ENCODE measurements at regions not wholly inside any gene's neighbourhood (a gene's known extent, or its start where the extent isn't known, plus 50 kb on each side); places are given as distances from the start of the nearest gene placed in this dataset.
"Not testable (repeated sequence)": the region's sequence is repeated elsewhere in the genome, so short reads cannot be mapped to it uniquely, and the experiment has no call there.

DNA sequence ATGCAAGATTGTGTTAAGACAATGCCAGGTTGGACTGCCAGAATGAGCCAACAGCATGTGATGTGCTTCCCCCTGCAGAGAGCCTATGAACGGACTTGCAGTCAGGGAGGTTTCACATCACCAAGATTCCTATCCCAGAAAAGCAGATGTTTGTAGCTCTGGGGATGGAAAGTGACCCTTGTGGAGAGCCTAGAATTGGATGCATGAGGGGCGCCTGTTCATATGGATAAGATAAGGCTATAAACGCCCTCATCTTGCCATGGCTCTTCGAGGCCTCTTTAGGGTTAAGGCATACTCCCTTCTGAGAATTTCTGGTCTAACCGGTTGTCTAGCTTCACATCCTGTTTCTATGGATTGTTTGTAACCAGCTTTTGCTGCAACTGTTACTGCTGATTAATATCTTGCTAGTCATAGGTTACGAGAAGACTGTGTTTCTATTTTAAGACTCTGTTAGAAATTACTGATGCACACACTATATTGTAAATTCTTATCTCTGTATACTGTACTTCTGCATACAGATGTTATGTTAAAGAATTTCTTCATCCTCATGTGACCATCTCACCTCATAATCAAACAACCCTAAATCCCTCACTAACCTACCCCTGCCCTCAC, 295.8 kb downstream of the PTGER3 start:
- BruUV-seq (replicated peaks); H3K79me2 ChIP-seq (ENCODE audit: insufficient read depth, low read length); H3K9me3 ChIP-seq (ENCODE audit: control insufficient read depth in 1 of 2, insufficient read depth in 1 of 2, low read depth in 1 of 2, low read length in 2 of 2); H3K36me3 ChIP-seq (ENCODE audit: control insufficient read depth in 1 of 2, insufficient read depth in 2 of 2, low read length in 2 of 2); RAD21 ChIA-PET (ENCODE audit: low non-redundant PET in 1 of 2, low total read pairs in 2 of 2, uncharacterized antibody in 2 of 2, unreplicated experiment in 2 of 2); H3K9me2 ChIP-seq (ENCODE audit: insufficient read depth); DNase-seq (ENCODE audit: low read depth, low spot score); H3K4me1 ChIP-seq (ENCODE audit: control insufficient read depth in 1 of 2, insufficient read depth in 2 of 2, low read length in 2 of 2); H3K4me2 ChIP-seq (ENCODE audit: low read length); CTCF ChIA-PET; H4K20me1 ChIP-seq (ENCODE audit: insufficient read depth); intact Hi-C loops (cut with micrococcal nuclease); POLR2A ChIA-PET; H3K4me3 ChIP-seq (replicated peaks in 1 of 2; ENCODE audit: low read depth in 1 of 2, low read length in 2 of 2); H3K27ac ChIP-seq (ENCODE audit: low read depth, low read length); H2AFZ ChIP-seq (ENCODE audit: low read depth, low read length, poor library complexity, severe bottlenecking); H3K27me3 ChIP-seq (ENCODE audit: insufficient read depth, low read length); ATAC-seq; H3K9ac ChIP-seq (ENCODE audit: low read length): not testable (repeated sequence)

DNA sequence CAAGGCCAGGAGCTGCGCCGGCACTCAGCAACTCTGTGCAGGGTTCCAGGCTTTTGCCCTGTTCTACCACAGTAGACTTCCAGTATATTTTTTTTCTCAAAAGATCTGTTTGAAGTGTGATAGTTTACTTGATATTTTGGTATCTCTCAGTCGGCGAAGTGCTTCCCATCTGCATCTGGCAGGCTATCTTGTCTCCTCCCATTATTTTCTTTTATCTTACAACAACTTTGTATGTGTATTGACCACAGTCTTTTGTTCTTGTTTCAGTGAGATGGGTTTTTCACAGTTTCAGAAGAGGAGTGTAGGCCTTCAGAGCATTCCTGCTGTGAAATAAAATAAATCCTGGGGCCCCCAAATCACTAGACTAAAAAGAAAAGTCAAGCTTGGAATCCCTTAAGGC, 292.9 kb downstream of the PTGER3 start:
- no peak overlapping the region for H2AFZ ChIP-seq (ENCODE audit: low read depth, low read length, poor library complexity, severe bottlenecking)

DNA sequence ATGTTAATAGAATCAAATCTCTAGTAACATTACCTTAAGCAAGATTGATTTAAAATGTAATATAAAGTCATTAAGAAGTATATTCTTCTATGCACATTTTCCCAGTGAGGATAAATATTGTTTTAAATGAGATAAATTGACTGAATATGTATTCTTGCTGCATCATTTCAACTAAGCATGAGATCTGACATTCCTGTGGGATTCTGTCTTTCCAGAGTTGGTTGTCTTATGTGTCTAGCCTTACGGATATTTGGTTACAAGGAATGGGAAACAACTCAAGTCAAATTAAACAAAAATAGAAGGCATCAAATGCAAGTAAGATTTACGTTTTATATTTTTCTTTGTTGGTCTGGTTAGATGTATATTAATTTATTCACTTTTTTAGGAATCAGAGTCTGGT, 287.5 kb downstream of the PTGER3 start:
- intact Hi-C loops (cut with micrococcal nuclease) = no loop called here
- Histone ChIP-seq H3K4me1 (ENCODE audit: control insufficient read depth in 1 of 2, insufficient read depth in 2 of 2, low read length in 2 of 2) (no peaks in the 10 kb centered on the region), H2AFZ (ENCODE audit: low read depth, low read length, poor library complexity, severe bottlenecking) (no peak overlapping the region), H3K79me2 (ENCODE audit: insufficient read depth, low read length) (no peaks in the 10 kb centered on the region), H3K36me3 (ENCODE audit: control insufficient read depth in 1 of 2, insufficient read depth in 2 of 2, low read length in 2 of 2) (no peaks in the 10 kb centered on the region), H3K9ac (ENCODE audit: low read length) (no peak overlapping the region), H3K27me3 (ENCODE audit: insufficient read depth, low read length) (peaks cover 5% of the 10 kb centered on the region; the same call in 1 of the 2 replicates), H4K20me1 (ENCODE audit: insufficient read depth) (no peaks in the 10 kb centered on the region), H3K4me2 (ENCODE audit: low read length) (no peak overlapping the region), H3K9me3 (ENCODE audit: control insufficient read depth in 1 of 2, insufficient read depth in 1 of 2, low read depth in 1 of 2, low read length in 2 of 2) (no peaks in the 10 kb centered on the region), H3K9me2 (ENCODE audit: insufficient read depth) (no peaks in the 10 kb centered on the region), H3K4me3 (replicated peaks in 1 of 2; ENCODE audit: low read depth in 1 of 2, low read length in 2 of 2) (no peak overlapping the region), H3K27ac (ENCODE audit: low read depth, low read length) (no peak overlapping the region)
- no TSS peak for BruUV-seq (replicated peaks)
- DNase-seq (ENCODE audit: low read depth, low spot score) (no peak), ATAC-seq (no peak)
- ChIA-PET RAD21 (ENCODE audit: low non-redundant PET in 1 of 2, low total read pairs in 2 of 2, uncharacterized antibody in 2 of 2, unreplicated experiment in 2 of 2) (no interaction called here), POLR2A (no interaction called here), CTCF (no interaction called here)
- TF ChIP-seq, protein P1, sequence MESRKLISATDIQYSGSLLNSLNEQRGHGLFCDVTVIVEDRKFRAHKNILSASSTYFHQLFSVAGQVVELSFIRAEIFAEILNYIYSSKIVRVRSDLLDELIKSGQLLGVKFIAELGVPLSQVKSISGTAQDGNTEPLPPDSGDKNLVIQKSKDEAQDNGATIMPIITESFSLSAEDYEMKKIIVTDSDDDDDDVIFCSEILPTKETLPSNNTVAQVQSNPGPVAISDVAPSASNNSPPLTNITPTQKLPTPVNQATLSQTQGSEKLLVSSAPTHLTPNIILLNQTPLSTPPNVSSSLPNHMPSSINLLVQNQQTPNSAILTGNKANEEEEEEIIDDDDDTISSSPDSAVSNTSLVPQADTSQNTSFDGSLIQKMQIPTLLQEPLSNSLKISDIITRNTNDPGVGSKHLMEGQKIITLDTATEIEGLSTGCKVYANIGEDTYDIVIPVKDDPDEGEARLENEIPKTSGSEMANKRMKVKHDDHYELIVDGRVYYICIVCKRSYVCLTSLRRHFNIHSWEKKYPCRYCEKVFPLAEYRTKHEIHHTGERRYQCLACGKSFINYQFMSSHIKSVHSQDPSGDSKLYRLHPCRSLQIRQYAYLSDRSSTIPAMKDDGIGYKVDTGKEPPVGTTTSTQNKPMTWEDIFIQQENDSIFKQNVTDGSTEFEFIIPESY (IDR thresholded peaks at IDR 0.05; ENCODE audit: extremely low read depth, insufficient replicate concordance, low read length) = no peak
- TF ChIP-seq ZNF274 (IDR thresholded peaks at IDR 0.05; ENCODE audit: low read depth, low read length) (no peak), FOSL1 (IDR thresholded peaks at IDR 0.05; ENCODE audit: low read depth) (no peak), JUND (IDR thresholded peaks at IDR 0.05) (no peak), POLR2AphosphoS5 (IDR thresholded peaks at IDR 0.05; ENCODE audit: low read depth, low read length) (no peak)
- TF ChIP-seq, protein P2, sequence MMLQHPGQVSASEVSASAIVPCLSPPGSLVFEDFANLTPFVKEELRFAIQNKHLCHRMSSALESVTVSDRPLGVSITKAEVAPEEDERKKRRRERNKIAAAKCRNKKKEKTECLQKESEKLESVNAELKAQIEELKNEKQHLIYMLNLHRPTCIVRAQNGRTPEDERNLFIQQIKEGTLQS (IDR thresholded peaks at IDR 0.05) = no peak

More for the DNA sequence above, 292.9 kb downstream of the PTGER3 start:
- H3K4me1 ChIP-seq (ENCODE audit: control insufficient read depth in 1 of 2, insufficient read depth in 2 of 2, low read length in 2 of 2) = no peaks in the 10 kb centered on the region
- ATAC-seq (no peak), DNase-seq (ENCODE audit: low read depth, low spot score) (no peak)
- no peaks in the 10 kb centered on the region for H3K36me3 ChIP-seq (ENCODE audit: control insufficient read depth in 1 of 2, insufficient read depth in 2 of 2, low read length in 2 of 2)
- ChIA-PET CTCF (no interaction called here), POLR2A (no interaction called here), RAD21 (ENCODE audit: low non-redundant PET in 1 of 2, low total read pairs in 2 of 2, uncharacterized antibody in 2 of 2, unreplicated experiment in 2 of 2) (no interaction called here)
- no peaks in the 10 kb centered on the region for H3K9me3 ChIP-seq (ENCODE audit: control insufficient read depth in 1 of 2, insufficient read depth in 1 of 2, low read depth in 1 of 2, low read length in 2 of 2)
- intact Hi-C loops (cut with micrococcal nuclease) = no loop called here
- no peak overlapping the region for H3K9ac ChIP-seq (ENCODE audit: low read length)
- no TSS peak for BruUV-seq (replicated peaks)
- no peaks in the 10 kb centered on the region for H3K79me2 ChIP-seq (ENCODE audit: insufficient read depth, low read length)
- no peak overlapping the region for H3K27ac ChIP-seq (ENCODE audit: low read depth, low read length)
- TF ChIP-seq ELF1 (IDR thresholded peaks at IDR 0.05; ENCODE audit: borderline replicate concordance, low read depth) (no peak), RAD21 (IDR thresholded peaks at IDR 0.05; ENCODE audit: low read depth) (no peak), EZH2phosphoT487 (IDR thresholded peaks at IDR 0.05; ENCODE audit: borderline replicate concordance) (no peak)
- no peak overlapping the region for H3K4me3 ChIP-seq (replicated peaks in 1 of 2; ENCODE audit: low read depth in 1 of 2, low read length in 2 of 2)
- no peaks in the 10 kb centered on the region for H4K20me1 ChIP-seq (ENCODE audit: insufficient read depth)
- H3K4me2 ChIP-seq (ENCODE audit: low read length) = no peak overlapping the region
- no peaks in the 10 kb centered on the region for H3K9me2 ChIP-seq (ENCODE audit: insufficient read depth)
- no peaks in the 10 kb centered on the region for H3K27me3 ChIP-seq (ENCODE audit: insufficient read depth, low read length)

Data from HCT116 (cell line).